GM18858 (cell line): ENCODE measurements at regions not wholly inside any gene's neighbourhood (a gene's known extent, or its start where the extent isn't known, plus 50 kb on each side); places are given as distances from the start of the nearest gene placed in this dataset.
"Not testable (repeated sequence)": the region's sequence is repeated elsewhere in the genome, so short reads cannot be mapped to it uniquely, and the experiment has no call there.

Source experiments
- ATAC-seq: cut with Tn5 transposase; IDR thresholded peaks from one replicate; pipeline ENCODE4 v1.9.1; 2021; ENCODE audit not compliant: unreplicated experiment

- ATAC-seq: no peak
Measured at GRCh38 chr9:105093685-105094084, 150.8 kb upstream of the SLC44A1 start.

- no peak for ATAC-seq
Measured at GRCh38 chr9:105098370-105098769, 146.1 kb upstream of the SLC44A1 start.

- no peak for ATAC-seq
Measured at GRCh38 chr9:105103776-105104175, 140.7 kb upstream of the SLC44A1 start.

- ATAC-seq: no peak
Measured at GRCh38 chr9:105114318-105114717, 130.1 kb upstream of the SLC44A1 start.

- ATAC-seq: peak; percentile 82
Measured at GRCh38 chr9:105114964-105115728, 129.3 kb upstream of the SLC44A1 start.

GRCh38 chr9:105116052-105116868 is 128.2 kb upstream of the SLC44A1 start:
- no peak for ATAC-seq

- no peak for ATAC-seq
Measured at GRCh38 chr9:105117234-105117633, 127.2 kb upstream of the SLC44A1 start.

GRCh38 chr9:105118636-105119035 is 125.8 kb upstream of the SLC44A1 start:
- ATAC-seq: no peak

- ATAC-seq: no peak
Measured at GRCh38 chr9:105119156-105119555, 125.3 kb upstream of the SLC44A1 start.

- ATAC-seq: no peak
Measured at GRCh38 chr9:105121861-105122430, 122.5 kb upstream of the SLC44A1 start.

- not testable (repeated sequence) for ATAC-seq
Measured at GRCh38 chr9:105124598-105124997, 119.9 kb upstream of the SLC44A1 start.

- no peak for ATAC-seq
Measured at GRCh38 chr9:105126226-105126625, 118.2 kb upstream of the SLC44A1 start.

- peak; percentile 97 for ATAC-seq
Measured at GRCh38 chr9:105127863-105128220, 116.6 kb upstream of the SLC44A1 start.

- no peak for ATAC-seq
Measured at GRCh38 chr9:105128908-105129600, 115.4 kb upstream of the SLC44A1 start.

GRCh38 chr9:105129731-105130130 is 114.7 kb upstream of the SLC44A1 start:
- ATAC-seq: no peak

- ATAC-seq: no peak
Measured at GRCh38 chr9:105131981-105132380, 112.5 kb upstream of the SLC44A1 start.

- ATAC-seq: no peak
Measured at GRCh38 chr9:105132606-105133005, 111.8 kb upstream of the SLC44A1 start.

GRCh38 chr9:105138306-105138801 is 106.1 kb upstream of the SLC44A1 start:
- no peak for ATAC-seq

- peak; percentile 94 for ATAC-seq
Measured at GRCh38 chr9:105141146-105141975, 103.1 kb upstream of the SLC44A1 start.

GRCh38 chr9:105141976-105142250 is 102.5 kb upstream of the SLC44A1 start:
- no peak for ATAC-seq
